ENCODE measurements at regions not wholly inside any gene's neighbourhood (a gene's known extent, or its start where the extent isn't known, plus 50 kb on each side); places are given as distances from the start of the nearest gene placed in this dataset.
"Not testable (repeated sequence)": the region's sequence is repeated elsewhere in the genome, so short reads cannot be mapped to it uniquely, and the experiment has no call there.

GRCh38 chr14:100424504-100425428 lies 101.6 kb downstream of the SLC25A47 start:
- Histone ChIP-seq H3K27ac (no peak overlapping the region), H3K27me3 (no peaks in the 10 kb centered on the region), H3K9ac (no peak overlapping the region), H3K9me3 (no peaks in the 10 kb centered on the region), H3K4me3 (no peak overlapping the region), H3K36me3 (no peaks in the 10 kb centered on the region), H3K4me1 (peaks cover 9% of the 10 kb centered on the region), H4K20me1 (0 out of 2 replicates have a peak, but pooled peaks cover 8% of the 10 kb centered on the region), H3K4me2 (peak overlapping the region; percentile 17; the same call in 1 of the 2 replicates)
- TF ChIP-seq Cebpa-rat (IDR thresholded peaks at IDR 0.05) = no peak

- TF ChIP-seq Cebpa-rat (IDR thresholded peaks at IDR 0.05) = no peak
- peaks cover 9% of the 10 kb centered on the region for H3K4me1 ChIP-seq
- H3K4me2 ChIP-seq = no peak overlapping the region
- no peaks in the 10 kb centered on the region for H3K27me3 ChIP-seq
- 0 out of 2 replicates have a peak, but pooled peaks cover 8% of the 10 kb centered on the region for H4K20me1 ChIP-seq
- no peak overlapping the region for H3K9ac ChIP-seq
- H3K36me3 ChIP-seq = no peaks in the 10 kb centered on the region
- H3K9me3 ChIP-seq = no peaks in the 10 kb centered on the region
- H3K27ac ChIP-seq = no peak overlapping the region
- H3K4me3 ChIP-seq = no peak overlapping the region
Measured at GRCh38 chr14:100425429-100425827, 102.3 kb downstream of the SLC25A47 start.

- TF ChIP-seq Cebpa-rat (IDR thresholded peaks at IDR 0.05) = no peak
- H4K20me1 ChIP-seq = 0 out of 2 replicates have a peak, but pooled peaks cover 8% of the 10 kb centered on the region
- H3K27me3 ChIP-seq = no peaks in the 10 kb centered on the region
- no peak overlapping the region for H3K4me3 ChIP-seq
- no peaks in the 10 kb centered on the region for H3K9me3 ChIP-seq
- H3K4me2 ChIP-seq = no peak overlapping the region
- no peak overlapping the region for H3K27ac ChIP-seq
- no peak overlapping the region for H3K9ac ChIP-seq
- H3K4me1 ChIP-seq = peaks cover 9% of the 10 kb centered on the region
- no peaks in the 10 kb centered on the region for H3K36me3 ChIP-seq
Measured at GRCh38 chr14:100426314-100426713, 103.2 kb downstream of the SLC25A47 start.

GRCh38 chr14:100427166-100427565 lies 104.0 kb downstream of the SLC25A47 start:
- Histone ChIP-seq H3K4me1 (peaks cover 9% of the 10 kb centered on the region), H3K27me3 (no peaks in the 10 kb centered on the region), H4K20me1 (0 out of 2 replicates have a peak, but pooled peaks cover 8% of the 10 kb centered on the region), H3K27ac (no peak overlapping the region), H3K36me3 (no peaks in the 10 kb centered on the region), H3K9ac (no peak overlapping the region), H3K9me3 (no peaks in the 10 kb centered on the region), H3K4me2 (no peak overlapping the region), H3K4me3 (no peak overlapping the region)
- TF ChIP-seq Cebpa-rat (IDR thresholded peaks at IDR 0.05) = no peak

GRCh38 chr14:100428727-100429126 lies 105.6 kb downstream of the SLC25A47 start:
- no peak overlapping the region for H3K4me3 ChIP-seq
- H3K4me1 ChIP-seq = peaks cover 9% of the 10 kb centered on the region
- no peak overlapping the region for H3K9ac ChIP-seq
- no peak overlapping the region for H3K27ac ChIP-seq
- no peak overlapping the region for H3K4me2 ChIP-seq
- TF ChIP-seq Cebpa-rat (IDR thresholded peaks at IDR 0.05) = no peak
- H3K27me3 ChIP-seq = no peaks in the 10 kb centered on the region
- 0 out of 2 replicates have a peak, but pooled peaks cover 5% of the 10 kb centered on the region for H4K20me1 ChIP-seq
- H3K9me3 ChIP-seq = no peaks in the 10 kb centered on the region
- H3K36me3 ChIP-seq = no peaks in the 10 kb centered on the region

- Histone ChIP-seq H3K4me1 (peaks cover 9% of the 10 kb centered on the region), H3K4me2 (no peak overlapping the region), H3K4me3 (no peak overlapping the region), H4K20me1 (no peaks in the 10 kb centered on the region), H3K27ac (no peak overlapping the region), H3K9ac (no peak overlapping the region), H3K36me3 (no peaks in the 10 kb centered on the region), H3K9me3 (no peaks in the 10 kb centered on the region), H3K27me3 (no peaks in the 10 kb centered on the region)
- TF ChIP-seq Cebpa-rat (IDR thresholded peaks at IDR 0.05) = no peak
Measured at GRCh38 chr14:100429537-100429936, 106.4 kb downstream of the SLC25A47 start.

- H3K4me2 ChIP-seq = no peak overlapping the region
- H3K4me3 ChIP-seq = no peak overlapping the region
- H3K27me3 ChIP-seq = no peaks in the 10 kb centered on the region
- H4K20me1 ChIP-seq = 0 out of 2 replicates have a peak, but pooled peaks cover 2% of the 10 kb centered on the region
- H3K9ac ChIP-seq = no peak overlapping the region
- no peaks in the 10 kb centered on the region for H3K9me3 ChIP-seq
- no peaks in the 10 kb centered on the region for H3K4me1 ChIP-seq
- no peak for TF ChIP-seq Cebpa-rat (IDR thresholded peaks at IDR 0.05)
- no peaks in the 10 kb centered on the region for H3K36me3 ChIP-seq
- no peak overlapping the region for H3K27ac ChIP-seq
Measured at GRCh38 chr14:100430571-100430970, 107.4 kb downstream of the SLC25A47 start.

- not testable (repeated sequence) for H3K36me3 ChIP-seq, H3K27ac ChIP-seq, H3K4me2 ChIP-seq, H3K4me3 ChIP-seq, H4K20me1 ChIP-seq, H3K9me3 ChIP-seq, H3K9ac ChIP-seq, H3K27me3 ChIP-seq, H3K4me1 ChIP-seq
Measured at GRCh38 chr14:100431461-100431860, 108.3 kb downstream of the SLC25A47 start.

GRCh38 chr14:100432652-100433427 lies 109.7 kb downstream of the SLC25A47 start:
- no peak for TF ChIP-seq Cebpa-rat (IDR thresholded peaks at IDR 0.05)
- H3K27ac ChIP-seq = no peak overlapping the region
- no peak overlapping the region for H3K9ac ChIP-seq
- no peak overlapping the region for H3K4me3 ChIP-seq
- no peak overlapping the region for H3K4me2 ChIP-seq
- H3K9me3 ChIP-seq = no peaks in the 10 kb centered on the region
- H3K27me3 ChIP-seq = no peaks in the 10 kb centered on the region
- no peaks in the 10 kb centered on the region for H3K36me3 ChIP-seq
- 0 out of 2 replicates have a peak, but pooled peaks cover 15% of the 10 kb centered on the region for H4K20me1 ChIP-seq
- H3K4me1 ChIP-seq = peaks cover 10% of the 10 kb centered on the region

GRCh38 chr14:100433428-100433814 lies 110.3 kb downstream of the SLC25A47 start:
- no peaks in the 10 kb centered on the region for H3K36me3 ChIP-seq
- peaks cover 10% of the 10 kb centered on the region for H3K4me1 ChIP-seq
- H3K9ac ChIP-seq = no peak overlapping the region
- no peak overlapping the region for H3K4me2 ChIP-seq
- H3K4me3 ChIP-seq = no peak overlapping the region
- no peak for TF ChIP-seq Cebpa-rat (IDR thresholded peaks at IDR 0.05)
- H3K9me3 ChIP-seq = no peaks in the 10 kb centered on the region
- no peak overlapping the region for H3K27ac ChIP-seq
- no peaks in the 10 kb centered on the region for H3K27me3 ChIP-seq
- 0 out of 2 replicates have a peak, but pooled peaks cover 16% of the 10 kb centered on the region for H4K20me1 ChIP-seq

Data from BLaER1 (cell line).